C4-2B (cell line): ENCODE measurements at regions not wholly inside any gene's neighbourhood (a gene's known extent, or its start where the extent isn't known, plus 50 kb on each side); places are given as distances from the start of the nearest gene placed in this dataset.

Source experiments
- ZFX ChIP-seq: fragments of 450-650 bp; IDR thresholded peaks from 2 replicates; pipeline ENCODE4 v1.6.1; 2017
- TF ChIP-seq, protein P1 (sequence below): fragments of 450-650 bp; conservative IDR thresholded peaks from 2 replicates; pipeline ENCODE4 v1.5.1; 2017; ENCODE audit warnings: mild to moderate bottlenecking

DNA sequence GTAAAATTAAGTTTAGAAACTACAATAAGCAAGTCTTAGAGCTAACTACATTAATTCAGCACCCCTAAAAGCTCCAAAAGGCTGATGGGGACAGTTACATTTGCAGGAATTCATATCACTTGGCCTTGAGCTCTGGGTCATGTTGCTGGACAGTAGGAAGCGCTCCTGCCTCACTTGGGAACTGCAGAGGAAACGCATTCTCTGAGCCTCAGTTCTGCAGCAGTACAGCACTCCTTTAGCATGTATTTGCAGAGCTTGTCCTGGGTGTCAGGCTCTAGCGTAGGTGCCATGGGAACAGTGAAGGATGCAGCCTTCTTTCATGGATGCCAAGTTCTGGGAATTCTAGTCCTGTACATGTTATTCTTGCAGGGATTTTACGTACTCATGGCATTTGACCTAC, 710.4 kb downstream of the IRX1 start:
- TF ChIP-seq, protein P1, sequence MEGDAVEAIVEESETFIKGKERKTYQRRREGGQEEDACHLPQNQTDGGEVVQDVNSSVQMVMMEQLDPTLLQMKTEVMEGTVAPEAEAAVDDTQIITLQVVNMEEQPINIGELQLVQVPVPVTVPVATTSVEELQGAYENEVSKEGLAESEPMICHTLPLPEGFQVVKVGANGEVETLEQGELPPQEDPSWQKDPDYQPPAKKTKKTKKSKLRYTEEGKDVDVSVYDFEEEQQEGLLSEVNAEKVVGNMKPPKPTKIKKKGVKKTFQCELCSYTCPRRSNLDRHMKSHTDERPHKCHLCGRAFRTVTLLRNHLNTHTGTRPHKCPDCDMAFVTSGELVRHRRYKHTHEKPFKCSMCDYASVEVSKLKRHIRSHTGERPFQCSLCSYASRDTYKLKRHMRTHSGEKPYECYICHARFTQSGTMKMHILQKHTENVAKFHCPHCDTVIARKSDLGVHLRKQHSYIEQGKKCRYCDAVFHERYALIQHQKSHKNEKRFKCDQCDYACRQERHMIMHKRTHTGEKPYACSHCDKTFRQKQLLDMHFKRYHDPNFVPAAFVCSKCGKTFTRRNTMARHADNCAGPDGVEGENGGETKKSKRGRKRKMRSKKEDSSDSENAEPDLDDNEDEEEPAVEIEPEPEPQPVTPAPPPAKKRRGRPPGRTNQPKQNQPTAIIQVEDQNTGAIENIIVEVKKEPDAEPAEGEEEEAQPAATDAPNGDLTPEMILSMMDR, result no peak
- TF ChIP-seq ZFX, result no peak
